Lower lobe of right lung (tissue), 2 donors: ENCODE measurements at regions not wholly inside any gene's neighbourhood (a gene's known extent, or its start where the extent isn't known, plus 50 kb on each side); places are given as distances from the start of the nearest gene placed in this dataset.

Experiments used
- ATAC-seq, 2 donors: fragments of 200-7000 bp; cut with Tn5 transposase; one replicate each; pipeline ENCODE4 v1.9.1; 2020 to 2022; ENCODE audit warnings: mild to moderate bottlenecking in 2 of 2, moderate library complexity in 2 of 2
- DNase-seq: peaks from one replicate; pipeline ENCODE4 v3.0.0-alpha.2; 2020
- H3K27ac ChIP-seq: fragments of 200-600 bp; one replicate; pipeline ENCODE4 v1.8.0; 2022
- H3K27me3 ChIP-seq: fragments of 200-600 bp; one replicate; pipeline ENCODE4 v1.8.0; 2022; ENCODE audit warnings: low read depth
- H3K36me3 ChIP-seq: fragments of 200-600 bp; one replicate; pipeline ENCODE4 v1.8.0; 2022; ENCODE audit warnings: mild to moderate bottlenecking
- H3K4me1 ChIP-seq: fragments of 200-600 bp; one replicate; pipeline ENCODE4 v1.8.0; 2022
- H3K4me3 ChIP-seq: fragments of 200-600 bp; one replicate; pipeline ENCODE4 v1.8.0; 2022; ENCODE audit warnings: mild to moderate bottlenecking
- H3K9me3 ChIP-seq: fragments of 200-600 bp; one replicate; pipeline ENCODE4 v1.8.0; 2022
- intact Hi-C: fragments of 100-400 bp; cut with DNase I; formaldehyde crosslinking; loops from one replicate; pipeline ENCODE4 v1.11.0; 2022
- TF ChIP-seq, protein P1 (sequence below): fragments of 200-600 bp; IDR thresholded peaks from one replicate; pipeline ENCODE4 v1.8.0; 2022; ENCODE audit warnings: antibody characterized with exemption, mild to moderate bottlenecking
- donor health status: DM: no; HTN: yes; CAD: no; lungs with severe emphysema.

DNA sequence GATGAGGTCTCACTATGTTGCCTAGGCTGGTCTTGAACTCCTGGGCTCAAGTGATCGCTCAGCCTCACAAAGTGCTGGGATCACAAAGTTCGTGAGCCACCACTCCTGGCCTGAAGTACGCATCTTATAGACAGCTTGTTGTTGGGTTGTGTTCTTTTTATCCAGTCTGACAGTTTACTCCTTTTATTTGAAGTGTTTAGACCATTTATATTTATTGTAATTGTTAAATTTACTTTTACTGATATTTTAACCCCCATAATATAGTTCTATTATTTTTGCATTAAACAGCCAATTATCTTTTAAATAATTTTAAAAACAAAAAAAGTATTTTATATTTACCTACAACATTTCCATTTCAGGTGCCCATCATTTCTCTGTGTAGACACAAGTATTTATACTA, 303.0 kb upstream of the HDAC4 start:
- Histone ChIP-seq H3K4me1 (no peaks in the 10 kb centered on the region), H3K9me3 (peaks cover 6% of the 10 kb centered on the region), H3K27me3 (peaks cover 7% of the 10 kb centered on the region), H3K36me3 (no peaks in the 10 kb centered on the region), H3K4me3 (no peak overlapping the region), H3K27ac (no peak overlapping the region)
- intact Hi-C loops = no loop called here
- TF ChIP-seq, protein P1, sequence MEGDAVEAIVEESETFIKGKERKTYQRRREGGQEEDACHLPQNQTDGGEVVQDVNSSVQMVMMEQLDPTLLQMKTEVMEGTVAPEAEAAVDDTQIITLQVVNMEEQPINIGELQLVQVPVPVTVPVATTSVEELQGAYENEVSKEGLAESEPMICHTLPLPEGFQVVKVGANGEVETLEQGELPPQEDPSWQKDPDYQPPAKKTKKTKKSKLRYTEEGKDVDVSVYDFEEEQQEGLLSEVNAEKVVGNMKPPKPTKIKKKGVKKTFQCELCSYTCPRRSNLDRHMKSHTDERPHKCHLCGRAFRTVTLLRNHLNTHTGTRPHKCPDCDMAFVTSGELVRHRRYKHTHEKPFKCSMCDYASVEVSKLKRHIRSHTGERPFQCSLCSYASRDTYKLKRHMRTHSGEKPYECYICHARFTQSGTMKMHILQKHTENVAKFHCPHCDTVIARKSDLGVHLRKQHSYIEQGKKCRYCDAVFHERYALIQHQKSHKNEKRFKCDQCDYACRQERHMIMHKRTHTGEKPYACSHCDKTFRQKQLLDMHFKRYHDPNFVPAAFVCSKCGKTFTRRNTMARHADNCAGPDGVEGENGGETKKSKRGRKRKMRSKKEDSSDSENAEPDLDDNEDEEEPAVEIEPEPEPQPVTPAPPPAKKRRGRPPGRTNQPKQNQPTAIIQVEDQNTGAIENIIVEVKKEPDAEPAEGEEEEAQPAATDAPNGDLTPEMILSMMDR = no peak
- ATAC-seq (no peak), DNase-seq (no peak)

DNA sequence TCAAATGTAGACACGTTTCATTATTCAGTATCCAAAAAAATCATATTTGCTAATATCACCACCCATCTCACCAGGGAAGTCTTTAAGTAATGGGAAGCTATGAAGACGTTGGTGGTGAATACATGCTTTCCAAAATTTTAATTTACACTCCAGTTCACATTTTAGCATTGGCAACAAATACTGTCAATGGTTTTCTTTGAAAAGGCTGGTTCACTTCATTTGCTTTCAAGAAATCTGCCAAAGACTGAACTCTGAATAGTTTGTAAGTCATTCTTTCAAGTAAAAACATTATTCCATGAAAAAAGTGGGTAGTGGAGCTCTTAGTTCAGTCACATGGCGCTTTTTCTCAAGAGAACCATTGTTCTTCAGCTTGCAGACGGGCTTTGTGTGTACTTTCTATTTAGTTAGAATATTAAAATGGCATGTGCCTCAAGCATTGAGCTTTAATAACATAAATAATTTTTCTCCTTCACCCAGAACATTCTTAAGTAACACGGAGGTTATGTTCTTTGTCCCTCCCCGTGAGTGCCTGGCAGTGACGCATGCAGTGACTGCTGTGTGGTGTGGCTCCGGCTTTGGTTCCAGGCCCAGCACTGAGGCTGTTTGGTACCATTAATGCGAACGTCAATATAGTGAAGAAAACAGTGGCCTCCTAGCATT, 300.0 kb upstream of the HDAC4 start:
- intact Hi-C loops = no loop called here
- H3K9me3 ChIP-seq = peaks cover 6% of the 10 kb centered on the region

DNA sequence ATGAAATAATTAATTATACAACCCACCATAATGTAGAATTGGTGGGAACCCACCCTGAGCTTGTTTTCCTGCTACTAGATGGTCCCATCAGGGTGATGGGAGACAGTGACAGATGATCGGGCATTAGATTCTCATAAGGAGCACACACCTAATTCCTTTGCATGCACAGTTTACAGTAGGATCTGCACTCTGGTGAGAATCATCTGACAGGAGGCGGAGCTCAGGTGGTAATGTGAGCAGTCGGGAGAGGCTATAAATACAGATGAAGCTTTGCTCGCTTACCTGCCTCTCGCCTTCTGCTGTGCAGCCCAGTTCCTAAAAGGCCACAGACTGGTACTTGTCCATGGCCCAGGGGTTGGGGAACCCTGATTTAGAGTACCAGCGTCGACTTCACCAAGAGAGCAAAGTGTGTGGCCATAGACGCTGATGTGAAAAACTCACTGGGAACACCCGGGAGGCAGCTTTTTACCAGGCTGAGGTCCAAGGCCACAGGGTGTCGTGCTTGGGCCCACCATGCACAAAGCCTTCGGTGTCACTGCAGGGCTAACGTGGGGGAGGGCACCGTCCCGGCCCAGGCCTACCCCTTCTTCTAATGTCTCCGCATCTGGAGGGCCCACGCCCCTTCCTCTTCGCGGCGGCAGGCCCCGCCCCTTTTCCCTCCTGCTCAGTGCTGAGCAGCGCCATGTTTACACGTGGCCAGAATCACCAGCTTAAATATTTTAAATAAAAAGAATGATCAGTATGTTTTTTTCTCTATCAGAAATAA, 296.8 kb upstream of the HDAC4 start:
- no peaks in the 10 kb centered on the region for H3K9me3 ChIP-seq
- no peak overlapping the region for H3K27ac ChIP-seq
- TF ChIP-seq, protein P1 = no peak
- no peaks in the 10 kb centered on the region for H3K36me3 ChIP-seq
- H3K4me3 ChIP-seq = no peak overlapping the region
- intact Hi-C loops = no loop called here
- DNase-seq = no peak
- no peaks in the 10 kb centered on the region for H3K27me3 ChIP-seq
- H3K4me1 ChIP-seq = no peaks in the 10 kb centered on the region
- no peak for ATAC-seq

More for the DNA sequence above, 300.0 kb upstream of the HDAC4 start:
- ATAC-seq = no peak
- Histone ChIP-seq H3K27ac (no peak overlapping the region), H3K4me3 (no peak overlapping the region), H3K4me1 (no peaks in the 10 kb centered on the region), H3K36me3 (no peaks in the 10 kb centered on the region), H3K27me3 (peaks cover 7% of the 10 kb centered on the region)
- DNase-seq = no peak
- TF ChIP-seq, protein P1 = no peak

DNA sequence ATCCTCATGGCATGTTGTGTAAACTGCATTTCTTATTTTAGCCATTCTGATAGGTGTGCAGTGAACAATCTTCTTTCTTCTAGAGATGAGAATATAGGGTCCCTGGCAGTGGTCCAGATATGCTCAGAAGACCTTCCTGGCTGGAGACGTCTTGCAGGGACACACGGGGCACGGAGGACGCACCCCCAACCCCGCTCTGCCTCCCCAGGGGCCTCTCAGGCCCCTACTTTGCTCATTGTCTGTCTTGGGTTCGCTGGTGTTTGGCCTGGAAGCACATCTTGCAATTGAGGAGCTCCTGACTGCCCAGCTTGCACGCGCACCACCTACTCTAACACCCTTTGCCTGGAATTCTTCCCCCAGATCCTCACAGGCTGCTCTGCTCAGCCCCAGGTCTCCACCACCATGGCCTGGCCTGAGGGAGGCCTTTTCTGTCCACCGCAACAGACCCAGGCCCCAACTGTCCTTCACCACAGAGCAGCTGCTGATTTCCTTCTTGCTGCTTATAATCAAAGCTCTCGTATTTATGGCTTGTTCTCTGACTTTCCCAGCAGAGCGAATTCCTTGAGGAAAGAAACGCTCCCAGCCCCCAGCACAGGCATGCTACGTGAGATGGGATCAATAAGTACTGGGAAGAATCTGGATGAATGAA, 295.9 kb upstream of the HDAC4 start:
- TF ChIP-seq, protein P1 = no peak
- DNase-seq (no peak), ATAC-seq (no peak)
- Histone ChIP-seq H3K4me1 (no peaks in the 10 kb centered on the region), H3K27me3 (no peaks in the 10 kb centered on the region), H3K27ac (no peak overlapping the region), H3K9me3 (no peaks in the 10 kb centered on the region), H3K36me3 (no peaks in the 10 kb centered on the region), H3K4me3 (no peak overlapping the region)
- intact Hi-C loops = no loop called here

DNA sequence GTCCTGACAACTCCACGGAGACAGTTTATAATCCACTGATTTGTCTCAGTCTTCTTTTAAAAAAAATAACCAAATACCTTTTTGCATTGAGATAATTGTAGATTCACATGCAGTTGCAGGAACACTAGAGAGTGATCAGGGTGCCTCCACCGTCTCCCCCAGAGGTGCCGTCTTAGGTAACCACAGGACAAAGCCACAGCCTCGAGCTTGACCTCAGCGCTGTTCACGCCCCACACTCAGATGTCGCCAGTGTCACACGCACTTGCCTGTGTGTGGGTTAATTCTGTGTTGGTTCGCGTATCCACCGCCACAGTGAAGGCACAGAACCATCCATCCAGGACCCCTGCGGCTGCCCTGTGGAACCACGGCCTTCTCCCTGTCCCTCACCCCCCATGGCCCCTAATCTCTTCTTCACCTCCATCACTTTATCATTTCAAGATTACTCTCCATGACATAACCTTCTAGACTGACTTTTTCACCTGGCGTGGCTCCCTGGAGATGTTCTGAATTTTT, 295.0 kb upstream of the HDAC4 start:
- intact Hi-C loops = no loop called here

More for the DNA sequence above, 295.0 kb upstream of the HDAC4 start:
- H3K4me1 ChIP-seq = no peaks in the 10 kb centered on the region
- no peak overlapping the region for H3K4me3 ChIP-seq
- DNase-seq (no peak), ATAC-seq (no peak)
- H3K27ac ChIP-seq = no peak overlapping the region
- H3K27me3 ChIP-seq = no peaks in the 10 kb centered on the region
- H3K36me3 ChIP-seq = no peaks in the 10 kb centered on the region
- H3K9me3 ChIP-seq = no peaks in the 10 kb centered on the region
- TF ChIP-seq, protein P1 = no peak
